NB4 (cell line): ENCODE measurements at regions not wholly inside any gene's neighbourhood (a gene's known extent, or its start where the extent isn't known, plus 50 kb on each side); places are given as distances from the start of the nearest gene placed in this dataset.

Source experiments
- DNase-seq: peaks from one replicate; pipeline ENCODE4 v3.0.0; 2010; ENCODE audit warnings: low read depth
- H3K4me3 ChIP-seq: one replicate; pipeline ENCODE4 v1.5.1; 2011; ENCODE audit warnings: mild to moderate bottlenecking, low read depth, low read length, moderate library complexity
- CTCF ChIP-seq: IDR thresholded peaks from one replicate; pipeline ENCODE4 v1.5.1; 2012; ENCODE audit warnings: low read depth, low read length
- MAX ChIP-seq: IDR thresholded peaks from 2 replicates; pipeline ENCODE4 v1.6.1; 2011; ENCODE audit warnings: low read depth, low read length
- MYC ChIP-seq: IDR thresholded peaks from 2 replicates; pipeline ENCODE4 v1.6.1; 2011; ENCODE audit warnings: low read depth, low read length
- POLR2A ChIP-seq: IDR thresholded peaks from 2 replicates; pipeline ENCODE4 v1.6.1; 2011; ENCODE audit warnings: mild to moderate bottlenecking; ENCODE audit not compliant: insufficient read length; ENCODE audit errors: extremely low read depth

- TF ChIP-seq CTCF = no peak
- no peak for TF ChIP-seq MYC
- TF ChIP-seq MAX = no peak
- TF ChIP-seq POLR2A = no peak
- no peak for DNase-seq
- no peak overlapping the region for H3K4me3 ChIP-seq
Measured at GRCh38 chr2:236861944-236862343, 223.7 kb upstream of the COPS8 start.

GRCh38 chr2:236862526-236862925 is 223.2 kb upstream of the COPS8 start:
- DNase-seq = no peak
- no peak for TF ChIP-seq POLR2A
- TF ChIP-seq CTCF = no peak
- no peak for TF ChIP-seq MAX
- no peak for TF ChIP-seq MYC
- H3K4me3 ChIP-seq = no peak overlapping the region

- no peak overlapping the region for H3K4me3 ChIP-seq
- TF ChIP-seq CTCF (no peak), MAX (no peak), MYC (no peak), POLR2A (no peak)
- DNase-seq = no peak
Measured at GRCh38 chr2:236862961-236863728, 222.5 kb upstream of the COPS8 start.

GRCh38 chr2:236863729-236864126 is 222.0 kb upstream of the COPS8 start:
- no peak for TF ChIP-seq MYC
- no peak for TF ChIP-seq MAX
- no peak for TF ChIP-seq CTCF
- no peak for TF ChIP-seq POLR2A
- no peak overlapping the region for H3K4me3 ChIP-seq
- DNase-seq = no peak

- no peak for DNase-seq
- TF ChIP-seq CTCF (no peak), MAX (no peak), POLR2A (no peak), MYC (no peak)
- H3K4me3 ChIP-seq = no peak overlapping the region
Measured at GRCh38 chr2:236865052-236865451, 220.6 kb upstream of the COPS8 start.
